ENCODE measurements at regions not wholly inside any gene's neighbourhood (a gene's known extent, or its start where the extent isn't known, plus 50 kb on each side); places are given as distances from the start of the nearest gene placed in this dataset.
"Not testable (repeated sequence)": the region's sequence is repeated elsewhere in the genome, so short reads cannot be mapped to it uniquely, and the experiment has no call there.

DNA sequence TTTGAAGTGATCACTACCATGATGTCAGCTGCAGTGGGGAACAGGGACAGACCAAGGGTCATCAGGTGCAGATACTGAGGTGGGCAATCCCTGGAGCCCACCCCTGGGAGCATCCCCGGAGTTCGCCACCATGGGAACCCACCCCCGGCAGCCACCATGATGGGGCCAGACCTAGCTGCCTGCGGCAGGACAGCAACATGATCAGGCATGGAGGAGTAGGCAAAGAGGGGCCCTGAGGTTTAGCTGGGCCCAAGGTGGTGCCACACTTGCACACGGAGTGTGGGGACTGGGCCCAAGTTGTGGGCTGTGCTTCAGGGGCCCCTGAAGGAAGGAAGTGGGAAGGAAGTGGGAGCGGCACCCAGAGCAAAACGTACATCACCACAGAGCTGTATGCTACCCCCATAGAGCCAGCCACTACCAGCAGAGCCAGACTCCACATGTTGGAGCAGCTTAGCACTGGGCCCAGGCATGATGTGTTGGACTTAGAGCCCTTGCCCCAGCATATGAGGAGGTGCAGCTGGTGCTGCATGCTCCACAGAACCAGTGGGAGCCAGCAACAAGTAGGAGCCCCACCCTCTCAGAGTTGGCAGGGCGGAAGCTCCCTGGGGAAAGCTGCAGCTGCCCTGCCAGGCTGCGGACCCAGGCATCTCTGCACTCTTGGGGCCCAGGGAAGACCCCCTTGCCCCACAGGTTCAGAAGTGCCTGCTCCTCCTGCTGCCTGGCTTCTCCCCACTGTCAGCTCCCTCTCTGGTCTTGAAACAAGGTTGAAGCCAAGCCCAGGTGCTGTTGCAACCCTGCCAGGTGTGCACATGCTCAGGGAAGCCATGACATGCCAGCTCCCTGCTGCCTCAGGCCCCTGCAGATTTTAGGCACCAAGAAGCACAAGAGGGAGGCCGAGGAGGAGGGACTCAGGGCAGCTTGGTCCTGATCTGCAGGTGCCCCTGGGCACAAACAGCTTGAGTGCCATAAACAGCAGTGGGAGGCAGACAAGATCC is 515.3 kb downstream of the ZBBX start:
- Histone ChIP-seq H3K4me3 (ENCODE audit: control insufficient read depth in 1 of 2, extremely low read depth in 1 of 2, low read length in 1 of 2) (no peak overlapping the region), H3K36me3 (ENCODE audit: control insufficient read depth in 2 of 2, extremely low read depth in 1 of 2, insufficient read depth in 1 of 2, low read length in 1 of 2) (no peaks in the 10 kb centered on the region), H3K9me3 (peaks cover 2% of the 10 kb centered on the region), H3K4me1 (ENCODE audit: control insufficient read depth in 1 of 2, extremely low read depth in 1 of 2, insufficient read depth in 2 of 2, low read length in 2 of 2) (no peaks in the 10 kb centered on the region), H3K27ac (ENCODE audit: low read length) (no peak overlapping the region), H3K27me3 (replicated peaks in 1 of 2; ENCODE audit: control insufficient read depth in 2 of 2, extremely low read depth in 1 of 2, insufficient read depth in 2 of 2, low read length in 1 of 2) (no peaks in the 10 kb centered on the region)
- Mint-ChIP-seq H3K4me3 (no peak overlapping the region), H3K27ac (no peak overlapping the region), H3K4me1 (no peaks in the 10 kb centered on the region), H3K36me3 (no peaks in the 10 kb centered on the region), H3K9me3 (peaks cover 0 to 19% (median 14%) of the 10 kb centered on the region in 3 donors), H3K27me3 (no peaks in the 10 kb centered on the region)
- ChIA-PET POLR2A (no interaction called here), CTCF (no interaction called here)
- WGBS (ENCODE audit: insufficient coverage), result 81% methylated on average over 4 of the region's 10 CpGs
- no peak for DNase-seq
- peak in 1 of 4 experiments; percentile 17 for ATAC-seq (replicated peaks in 1 of 4)

DNA sequence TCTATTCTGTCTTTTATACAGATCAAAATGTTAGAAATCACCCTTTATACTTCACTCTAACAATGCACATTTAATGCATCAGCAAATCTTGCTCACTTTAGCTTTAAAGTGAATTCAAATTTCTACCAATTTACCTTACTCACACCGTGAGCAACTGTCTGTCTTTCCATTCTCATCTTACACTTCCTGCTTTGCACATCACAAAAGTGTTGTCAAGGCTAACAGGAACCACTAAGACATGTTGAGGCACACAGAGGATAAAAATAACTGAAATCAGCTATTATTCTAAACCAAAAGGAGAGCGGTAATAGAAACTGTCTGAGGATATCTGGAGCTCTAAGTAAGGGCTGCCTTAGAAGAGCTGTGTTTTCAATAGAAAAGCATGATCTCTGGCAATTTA is 519.9 kb downstream of the ZBBX start:
- no peaks in the 10 kb centered on the region for H3K36me3 ChIP-seq (ENCODE audit: control insufficient read depth in 2 of 2, extremely low read depth in 1 of 2, insufficient read depth in 1 of 2, low read length in 1 of 2)
- H3K4me1 ChIP-seq (ENCODE audit: control insufficient read depth in 1 of 2, extremely low read depth in 1 of 2, insufficient read depth in 2 of 2, low read length in 2 of 2), result no peaks in the 10 kb centered on the region
- no peaks in the 10 kb centered on the region for H3K27me3 Mint-ChIP-seq
- H3K36me3 Mint-ChIP-seq, result no peaks in the 10 kb centered on the region
- no peaks in the 10 kb centered on the region for H3K4me1 Mint-ChIP-seq
- peaks cover 5 to 17% (median 11%) of the 10 kb centered on the region in 3 donors for H3K9me3 Mint-ChIP-seq
- H3K4me3 Mint-ChIP-seq, result no peak overlapping the region
- no peaks in the 10 kb centered on the region for H3K9me3 ChIP-seq
- no peak overlapping the region for H3K27ac Mint-ChIP-seq
- ATAC-seq (replicated peaks in 1 of 4) (no peak), DNase-seq (no peak)
- CTCF ChIA-PET, result no interaction called here
- H3K4me3 ChIP-seq (ENCODE audit: control insufficient read depth in 1 of 2, extremely low read depth in 1 of 2, low read length in 1 of 2), result no peak overlapping the region
- H3K27ac ChIP-seq (ENCODE audit: low read length), result no peak overlapping the region
- H3K27me3 ChIP-seq (replicated peaks in 1 of 2; ENCODE audit: control insufficient read depth in 2 of 2, extremely low read depth in 1 of 2, insufficient read depth in 2 of 2, low read length in 1 of 2), result no peaks in the 10 kb centered on the region
- WGBS (ENCODE audit: insufficient coverage), result no CpG with 5 or more reads among the region's 2 CpGs
- POLR2A ChIA-PET, result interaction anchor here in 1 of 2 donors (0.6 kb wide), 1 partner anchor 1195 kb away, joined by 3 read pairs; no protein-coding TSS in a partner anchor

DNA sequence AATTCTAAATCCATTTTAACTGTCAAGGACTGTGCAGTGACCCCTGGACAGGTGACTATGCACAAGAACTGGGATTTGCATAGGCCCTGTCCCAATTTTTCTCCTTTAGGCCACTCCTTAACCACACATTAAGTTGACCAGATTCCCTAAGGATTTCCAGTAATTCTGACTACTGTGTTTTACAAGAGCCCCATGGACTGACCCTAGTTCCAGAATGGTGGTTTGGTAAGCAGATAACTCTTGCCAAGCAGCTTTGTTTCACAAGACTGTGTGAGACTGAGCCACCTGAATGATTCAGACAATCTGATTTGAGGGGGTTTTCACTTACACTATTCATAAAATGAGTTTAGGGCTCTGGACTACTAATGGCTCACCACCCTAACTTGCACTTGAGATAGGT is 535.8 kb downstream of the ZBBX start:
- no peaks in the 10 kb centered on the region for H3K9me3 ChIP-seq
- no peak overlapping the region for H3K4me3 Mint-ChIP-seq
- DNase-seq, result no peak
- H3K4me3 ChIP-seq (ENCODE audit: control insufficient read depth in 1 of 2, extremely low read depth in 1 of 2, low read length in 1 of 2), result no peak overlapping the region
- ATAC-seq (replicated peaks in 1 of 4), result no peak
- H3K27ac Mint-ChIP-seq, result no peak overlapping the region
- ChIA-PET CTCF (no interaction called here), POLR2A (no interaction called here)
- no peaks in the 10 kb centered on the region for H3K36me3 ChIP-seq (ENCODE audit: control insufficient read depth in 2 of 2, extremely low read depth in 1 of 2, insufficient read depth in 1 of 2, low read length in 1 of 2)
- peaks cover 10 to 19% (median 13%) of the 10 kb centered on the region in 3 donors for H3K9me3 Mint-ChIP-seq
- no peaks in the 10 kb centered on the region for H3K27me3 ChIP-seq (replicated peaks in 1 of 2; ENCODE audit: control insufficient read depth in 2 of 2, extremely low read depth in 1 of 2, insufficient read depth in 2 of 2, low read length in 1 of 2)
- no peaks in the 10 kb centered on the region for H3K4me1 ChIP-seq (ENCODE audit: control insufficient read depth in 1 of 2, extremely low read depth in 1 of 2, insufficient read depth in 2 of 2, low read length in 2 of 2)
- H3K36me3 Mint-ChIP-seq, result no peaks in the 10 kb centered on the region
- no peak overlapping the region for H3K27ac ChIP-seq (ENCODE audit: low read length)
- no peaks in the 10 kb centered on the region for H3K27me3 Mint-ChIP-seq
- no peaks in the 10 kb centered on the region for H3K4me1 Mint-ChIP-seq

DNA sequence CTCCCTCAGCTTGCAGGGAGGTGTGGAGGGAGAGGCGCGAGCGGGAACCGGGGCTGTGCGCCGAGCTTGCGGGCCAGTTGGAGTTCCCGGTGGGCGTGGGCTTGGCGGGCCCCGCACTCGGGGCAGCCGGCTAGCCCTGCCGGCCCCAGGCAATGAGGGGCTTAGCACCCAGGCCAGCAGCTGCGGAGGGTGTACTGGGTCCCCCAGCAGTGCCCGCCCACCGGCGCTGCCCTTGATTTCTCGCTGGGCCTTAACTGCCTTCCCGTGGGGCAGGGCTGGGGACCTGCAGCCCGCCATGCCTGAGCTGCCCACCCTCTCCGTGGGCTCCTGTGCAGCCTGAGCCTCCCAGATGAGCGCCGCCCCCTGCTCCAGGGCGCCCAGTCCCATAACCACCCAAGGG is 537.3 kb downstream of the ZBBX start:
- H3K27ac ChIP-seq (ENCODE audit: low read length); DNase-seq; H3K4me1 ChIP-seq (ENCODE audit: control insufficient read depth in 1 of 2, extremely low read depth in 1 of 2, insufficient read depth in 2 of 2, low read length in 2 of 2); H3K36me3 ChIP-seq (ENCODE audit: control insufficient read depth in 2 of 2, extremely low read depth in 1 of 2, insufficient read depth in 1 of 2, low read length in 1 of 2); CTCF ChIA-PET; ATAC-seq (replicated peaks in 1 of 4); H3K36me3 Mint-ChIP-seq; POLR2A ChIA-PET; H3K4me3 ChIP-seq (ENCODE audit: control insufficient read depth in 1 of 2, extremely low read depth in 1 of 2, low read length in 1 of 2); H3K27me3 Mint-ChIP-seq; H3K9me3 ChIP-seq; H3K4me1 Mint-ChIP-seq; H3K27ac Mint-ChIP-seq; H3K4me3 Mint-ChIP-seq; H3K27me3 ChIP-seq (replicated peaks in 1 of 2; ENCODE audit: control insufficient read depth in 2 of 2, extremely low read depth in 1 of 2, insufficient read depth in 2 of 2, low read length in 1 of 2): not testable (repeated sequence)
- H3K9me3 Mint-ChIP-seq, result peaks cover 11 to 14% (median 13%) of the 10 kb centered on the region in 3 donors
- 90% methylated on average over 22 of the region's 25 CpGs for WGBS (ENCODE audit: insufficient coverage)

DNA sequence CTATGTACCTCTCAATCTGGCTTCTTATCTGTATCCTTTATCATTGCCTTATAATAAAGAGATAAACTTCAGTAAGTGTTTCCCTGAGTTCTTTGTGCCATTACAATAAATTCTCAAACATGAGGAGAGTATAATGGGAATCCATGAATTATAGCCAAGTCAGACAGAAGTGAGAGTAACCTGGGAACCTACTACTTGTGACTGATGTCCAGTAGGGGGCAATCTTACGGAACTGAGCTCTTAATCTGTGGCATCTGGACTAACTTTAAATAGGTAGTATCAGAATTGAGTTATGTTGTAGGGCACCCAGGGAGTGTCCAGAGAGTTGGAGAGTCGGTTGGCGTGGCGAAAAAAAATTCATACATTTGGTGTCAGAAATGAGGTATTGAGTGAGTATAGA is 542.6 kb downstream of the ZBBX start:
- H3K36me3 Mint-ChIP-seq, result no peaks in the 10 kb centered on the region
- H3K9me3 Mint-ChIP-seq, result peaks cover 4 to 9% (median 6%) of the 10 kb centered on the region in 3 donors
- H3K4me3 ChIP-seq (ENCODE audit: control insufficient read depth in 1 of 2, extremely low read depth in 1 of 2, low read length in 1 of 2), result no peak overlapping the region
- no peaks in the 10 kb centered on the region for H3K27me3 ChIP-seq (replicated peaks in 1 of 2; ENCODE audit: control insufficient read depth in 2 of 2, extremely low read depth in 1 of 2, insufficient read depth in 2 of 2, low read length in 1 of 2)
- H3K36me3 ChIP-seq (ENCODE audit: control insufficient read depth in 2 of 2, extremely low read depth in 1 of 2, insufficient read depth in 1 of 2, low read length in 1 of 2), result no peaks in the 10 kb centered on the region
- POLR2A ChIA-PET, result interaction anchor here (0.6 kb wide), 3 partner anchors 21 to 474 kb away, joined by 3 to 4 read pairs (median 4); no protein-coding TSS in a partner anchor
- no peak overlapping the region for H3K27ac Mint-ChIP-seq
- H3K4me1 Mint-ChIP-seq, result no peaks in the 10 kb centered on the region
- no peaks in the 10 kb centered on the region for H3K4me1 ChIP-seq (ENCODE audit: control insufficient read depth in 1 of 2, extremely low read depth in 1 of 2, insufficient read depth in 2 of 2, low read length in 2 of 2)
- H3K9me3 ChIP-seq, result no peaks in the 10 kb centered on the region
- H3K4me3 Mint-ChIP-seq, result no peak overlapping the region
- H3K27me3 Mint-ChIP-seq, result no peaks in the 10 kb centered on the region
- DNase-seq, result no peak
- H3K27ac ChIP-seq (ENCODE audit: low read length), result no peak overlapping the region
- ATAC-seq (replicated peaks in 1 of 4), result no peak
- 88% methylated on average over 4 of the region's 4 CpGs for WGBS (ENCODE audit: insufficient coverage)
- CTCF ChIA-PET, result no interaction called here

DNA sequence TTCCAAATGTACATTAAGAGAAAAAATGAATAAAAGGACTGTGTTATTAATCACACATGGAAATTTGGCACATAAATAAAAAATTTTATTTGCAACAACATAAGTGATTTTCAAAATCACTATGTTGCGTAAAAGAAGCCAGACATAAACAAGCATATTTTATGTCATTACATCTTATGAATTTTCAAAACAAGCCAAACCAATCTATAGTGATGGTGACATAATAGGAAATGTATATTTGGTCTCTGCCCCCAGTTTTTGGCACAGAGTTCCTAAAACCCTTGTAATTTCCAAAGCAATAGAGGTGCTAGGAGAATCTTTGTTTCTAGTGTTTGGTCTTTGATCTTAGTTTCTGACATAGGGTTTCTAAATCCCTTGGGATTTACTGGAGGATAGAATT is 543.3 kb downstream of the ZBBX start:
- no peak overlapping the region for H3K27ac ChIP-seq (ENCODE audit: low read length)
- H3K4me1 ChIP-seq (ENCODE audit: control insufficient read depth in 1 of 2, extremely low read depth in 1 of 2, insufficient read depth in 2 of 2, low read length in 2 of 2), result no peaks in the 10 kb centered on the region
- no peak overlapping the region for H3K27ac Mint-ChIP-seq
- H3K36me3 Mint-ChIP-seq, result no peaks in the 10 kb centered on the region
- ChIA-PET POLR2A (interaction anchor here (0.6 kb wide), 2 partner anchors 64 to 474 kb away, joined by 4 read pairs; no protein-coding TSS in a partner anchor), CTCF (no interaction called here)
- DNase-seq, result no peak
- no peak overlapping the region for H3K4me3 ChIP-seq (ENCODE audit: control insufficient read depth in 1 of 2, extremely low read depth in 1 of 2, low read length in 1 of 2)
- no peaks in the 10 kb centered on the region for H3K9me3 ChIP-seq
- no peak for ATAC-seq (replicated peaks in 1 of 4)
- no peaks in the 10 kb centered on the region for H3K4me1 Mint-ChIP-seq
- peaks cover 4 to 9% (median 6%) of the 10 kb centered on the region in 3 donors for H3K9me3 Mint-ChIP-seq
- H3K4me3 Mint-ChIP-seq, result no peak overlapping the region
- no CpG with 5 or more reads among the region's 1 CpG for WGBS (ENCODE audit: insufficient coverage)
- no peaks in the 10 kb centered on the region for H3K27me3 ChIP-seq (replicated peaks in 1 of 2; ENCODE audit: control insufficient read depth in 2 of 2, extremely low read depth in 1 of 2, insufficient read depth in 2 of 2, low read length in 1 of 2)
- H3K36me3 ChIP-seq (ENCODE audit: control insufficient read depth in 2 of 2, extremely low read depth in 1 of 2, insufficient read depth in 1 of 2, low read length in 1 of 2), result no peaks in the 10 kb centered on the region
- no peaks in the 10 kb centered on the region for H3K27me3 Mint-ChIP-seq
